HG03521 (cell line): ENCODE measurements at regions not wholly inside any gene's neighbourhood (a gene's known extent, or its start where the extent isn't known, plus 50 kb on each side); places are given as distances from the start of the nearest gene placed in this dataset.

Experiments used
- ATAC-seq: cut with Tn5 transposase; IDR thresholded peaks from one replicate; pipeline ENCODE4 v1.9.1; 2021; ENCODE audit warnings: mild to moderate bottlenecking, moderate library complexity; ENCODE audit not compliant: unreplicated experiment

DNA sequence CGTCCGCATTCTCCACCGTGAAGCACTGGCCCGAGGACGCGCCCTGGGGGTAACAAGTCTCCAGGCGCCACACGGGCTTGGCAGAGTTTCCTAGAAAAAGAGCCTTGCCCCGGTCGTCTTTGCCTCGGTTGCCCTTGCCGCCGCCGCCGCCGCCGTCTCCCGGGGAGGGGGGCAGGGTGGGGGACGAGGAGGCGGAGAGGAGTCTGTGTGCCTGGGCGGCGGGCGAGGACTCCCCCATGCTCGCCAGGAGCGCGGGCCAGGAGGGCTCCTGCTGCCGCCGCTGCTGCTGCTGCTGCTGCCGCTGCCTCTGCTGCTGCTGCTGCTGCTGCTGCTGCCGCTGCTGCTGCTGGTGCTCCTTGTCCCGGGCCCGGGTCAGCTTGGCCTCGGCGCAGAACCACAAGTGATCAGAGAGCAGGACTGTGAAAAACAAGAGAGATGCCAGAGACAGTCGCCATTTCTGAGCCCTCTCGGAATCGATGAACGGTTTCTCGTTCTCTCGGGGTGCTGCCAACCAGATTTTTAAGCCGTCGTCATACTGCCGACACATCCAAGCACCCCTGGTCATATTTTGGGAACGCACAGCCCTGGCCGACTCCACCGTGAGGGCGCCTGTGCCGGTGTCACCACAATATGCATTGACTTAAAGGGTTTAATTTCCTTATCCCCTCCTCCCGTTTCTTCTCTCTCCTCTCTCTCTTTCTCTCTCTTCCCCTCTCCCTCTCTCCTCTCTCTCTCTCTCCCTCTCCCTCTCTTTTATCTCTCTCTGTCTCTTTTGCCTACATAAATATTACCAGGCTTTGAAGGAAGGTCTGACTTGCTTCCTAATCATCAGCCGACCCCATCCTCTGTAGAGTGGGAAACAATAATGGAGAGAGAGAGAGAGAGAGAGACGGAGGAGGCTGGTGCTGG lies 349.1 kb downstream of the LIG4 start:
- ATAC-seq: no peak

DNA sequence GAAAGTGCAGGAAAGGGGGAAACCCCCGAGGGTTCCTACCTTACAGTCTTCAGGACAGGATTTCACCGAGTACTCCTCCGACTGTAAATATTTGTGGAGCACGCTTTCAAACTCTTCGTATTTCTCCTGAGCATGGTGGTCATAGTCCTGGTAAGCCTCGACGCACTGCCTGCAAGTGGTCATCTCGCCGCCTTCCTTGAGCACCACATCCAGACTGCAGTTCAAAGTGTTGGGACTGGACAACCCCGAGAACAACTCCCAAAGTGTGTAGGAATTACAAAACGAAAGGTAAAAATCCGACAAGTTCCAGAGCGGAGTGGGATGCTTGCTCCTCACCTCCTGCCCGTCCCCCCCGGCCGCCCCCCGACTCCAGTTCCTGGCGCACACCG lies 349.7 kb downstream of the LIG4 start:
- ATAC-seq: no peak

DNA sequence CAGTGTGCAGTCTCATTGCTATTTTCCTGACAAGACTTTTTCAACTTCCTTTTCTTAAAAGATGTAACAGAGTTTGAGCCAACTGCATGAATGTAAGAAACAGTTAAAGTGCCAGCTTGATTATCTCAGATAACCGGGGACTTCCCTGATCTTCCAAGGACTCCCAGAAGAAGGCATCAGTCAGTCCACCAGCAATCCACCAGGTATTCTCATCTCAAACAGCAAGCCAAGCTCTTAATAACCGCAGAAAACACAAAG lies 350.1 kb downstream of the LIG4 start:
- ATAC-seq: no peak

DNA sequence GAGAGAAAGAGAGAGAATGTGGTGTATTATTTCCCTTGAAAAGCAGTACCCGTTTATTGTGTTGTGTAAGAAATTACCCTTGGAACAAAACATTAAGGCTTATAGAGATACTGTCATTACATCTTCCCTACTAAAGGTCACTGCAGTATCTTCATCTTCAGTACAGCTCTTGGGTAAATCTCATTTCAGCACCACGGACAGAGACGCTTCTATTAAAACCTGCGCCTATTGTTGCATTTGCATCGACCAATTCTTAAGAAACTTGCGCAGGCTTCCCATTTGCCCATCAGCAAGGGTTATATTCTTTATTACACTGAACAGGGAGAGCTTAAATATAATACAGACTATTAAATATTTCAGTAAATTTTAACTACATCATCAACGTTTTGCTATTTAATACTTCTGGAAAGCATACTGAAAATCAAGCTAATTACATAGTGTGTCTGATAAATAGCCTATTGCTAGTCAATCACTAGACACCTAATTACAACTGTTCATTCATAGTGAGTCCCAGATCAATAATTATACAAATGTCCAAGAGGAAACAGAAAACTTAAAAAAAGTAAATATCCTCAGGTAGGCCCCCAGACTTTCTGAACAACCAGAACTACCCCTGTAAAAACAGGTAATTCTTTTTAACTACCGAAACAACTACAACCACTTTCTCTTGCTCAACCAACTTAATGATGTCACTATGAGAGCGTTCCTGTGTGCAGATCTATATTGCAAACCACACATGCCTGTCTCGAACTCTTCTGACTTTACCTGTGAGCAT lies 350.6 kb downstream of the LIG4 start:
- ATAC-seq: no peak

DNA sequence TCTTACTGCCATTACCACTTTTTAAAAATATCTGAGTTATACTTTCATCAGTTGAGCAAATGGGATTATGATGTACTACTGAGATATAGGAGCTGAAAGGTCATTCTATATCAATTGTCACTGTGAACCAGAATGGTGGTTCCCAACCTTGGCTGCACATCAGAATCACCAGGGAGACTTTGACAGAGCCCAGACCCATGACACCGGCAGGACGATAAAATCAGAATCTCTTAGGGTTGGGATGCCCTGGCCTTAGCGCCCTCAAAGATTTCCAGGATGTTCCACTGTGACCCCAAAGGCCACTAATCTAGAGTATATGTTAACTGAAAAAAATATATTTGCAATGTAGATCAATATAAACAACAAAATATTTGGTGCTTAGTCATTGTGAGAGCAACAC lies 355.1 kb downstream of the LIG4 start:
- no peak for ATAC-seq

DNA sequence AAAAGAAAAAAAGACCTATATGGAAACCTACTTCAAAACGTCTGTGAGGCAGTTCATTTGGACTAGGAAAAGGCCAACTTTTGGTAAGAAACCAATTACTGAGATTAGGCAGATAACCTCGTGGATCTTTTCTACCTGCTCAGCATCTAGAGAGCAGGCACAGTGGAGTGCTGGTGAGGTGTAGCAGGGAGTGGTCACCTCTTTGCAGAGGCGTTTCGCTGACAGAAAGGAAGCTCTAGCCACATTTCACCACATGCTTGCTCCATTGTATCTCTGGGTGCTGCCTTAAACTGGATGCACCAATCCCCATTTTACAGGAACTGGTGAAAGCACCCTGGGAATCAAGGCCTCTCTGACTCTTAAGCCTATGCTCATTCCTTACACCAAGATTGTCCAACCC lies 360.5 kb downstream of the LIG4 start:
- no peak for ATAC-seq

DNA sequence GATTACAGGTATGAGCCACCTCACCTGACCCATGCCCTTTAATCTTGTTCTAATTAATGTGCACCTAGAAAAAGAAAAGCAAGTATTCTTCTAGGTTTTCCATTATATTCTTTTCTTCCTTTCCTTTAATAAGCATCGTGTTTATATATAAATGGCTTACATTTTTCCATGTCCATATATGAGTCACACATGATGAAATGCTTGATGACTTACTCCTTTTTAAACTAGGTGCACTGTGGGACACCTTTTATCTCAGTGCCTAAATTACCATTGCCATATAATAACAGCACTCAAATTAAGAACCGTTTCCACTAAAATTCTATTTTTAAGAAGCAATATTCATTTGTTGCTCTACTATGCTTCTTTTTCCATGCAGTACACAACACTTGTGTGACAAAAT lies 363.3 kb downstream of the LIG4 start:
- ATAC-seq: no peak

DNA sequence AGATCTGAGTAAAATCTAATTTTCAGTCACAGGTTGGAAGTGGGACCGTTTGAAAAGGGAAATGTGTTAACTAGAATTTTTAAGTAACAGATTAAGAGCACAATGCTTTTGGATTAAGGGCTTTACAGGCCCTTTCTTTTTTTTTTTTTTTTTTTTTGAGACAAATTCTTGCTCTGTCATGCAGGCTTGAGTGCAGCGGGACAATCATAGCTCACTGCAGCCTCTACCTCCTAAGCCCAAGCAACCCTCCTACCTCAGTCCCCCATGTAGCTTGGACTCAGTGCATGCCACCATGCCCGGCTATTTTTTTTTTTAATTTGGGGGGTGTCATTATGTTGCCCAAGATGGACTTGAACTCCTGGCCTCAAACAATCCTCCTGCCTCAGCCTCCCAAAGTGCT lies 363.7 kb downstream of the LIG4 start:
- ATAC-seq: no peak

DNA sequence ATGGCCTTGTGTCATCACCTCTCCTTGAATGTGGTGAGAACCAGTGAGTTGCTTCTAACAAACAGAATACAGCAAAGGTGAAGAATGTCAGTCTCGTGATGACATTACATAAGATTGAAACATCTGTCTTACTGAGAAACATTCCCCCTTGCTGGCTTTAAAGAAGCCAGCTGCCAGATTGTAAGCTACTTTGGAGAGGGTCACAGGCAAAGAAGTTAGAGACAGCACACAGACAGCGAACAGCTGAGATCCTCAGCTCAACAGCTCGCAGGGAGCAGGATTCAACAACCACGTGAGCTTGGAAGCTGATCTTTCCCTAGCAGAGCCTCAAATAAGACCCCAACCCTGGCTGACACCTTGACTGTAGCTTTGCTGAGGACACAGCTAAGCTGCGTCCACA lies 367.9 kb downstream of the LIG4 start:
- ATAC-seq: no peak

DNA sequence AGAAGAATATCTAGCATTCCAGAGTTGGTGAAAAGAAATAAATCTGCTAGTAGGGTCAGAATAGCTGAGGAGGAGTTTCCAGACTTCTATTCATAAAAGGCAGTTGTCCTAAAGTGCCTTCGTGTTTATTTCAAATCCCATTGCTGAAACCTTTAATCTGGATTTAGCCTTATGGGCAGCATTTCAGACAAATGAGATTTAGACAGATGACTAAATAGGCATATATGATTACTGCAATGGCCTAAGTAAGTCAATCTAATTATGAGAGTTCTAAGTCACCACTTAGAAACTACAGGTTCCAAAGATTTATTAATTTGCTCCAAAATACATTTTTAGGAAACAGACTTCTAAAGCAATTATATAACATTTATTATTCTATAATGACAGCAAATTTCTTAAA lies 368.7 kb downstream of the LIG4 start:
- no peak for ATAC-seq

DNA sequence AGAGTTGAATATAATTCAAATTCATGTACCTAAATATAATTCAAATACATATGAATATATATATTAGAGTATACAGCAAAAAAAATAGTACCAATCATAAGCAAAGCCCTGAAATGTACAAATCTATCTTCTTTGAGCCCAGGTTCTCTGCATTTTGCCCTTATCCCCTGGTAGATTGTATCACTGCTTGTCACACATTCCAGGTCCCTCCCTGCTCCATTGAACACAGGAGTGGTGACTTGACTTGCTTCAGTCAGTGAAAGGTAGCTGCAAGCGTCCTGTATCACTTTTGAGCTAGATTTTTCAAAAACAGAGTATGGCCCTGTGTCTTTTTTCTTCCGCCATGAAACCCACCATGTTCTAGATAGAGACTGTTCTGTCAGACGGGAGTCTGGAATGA lies 369.4 kb downstream of the LIG4 start:
- ATAC-seq: no peak

DNA sequence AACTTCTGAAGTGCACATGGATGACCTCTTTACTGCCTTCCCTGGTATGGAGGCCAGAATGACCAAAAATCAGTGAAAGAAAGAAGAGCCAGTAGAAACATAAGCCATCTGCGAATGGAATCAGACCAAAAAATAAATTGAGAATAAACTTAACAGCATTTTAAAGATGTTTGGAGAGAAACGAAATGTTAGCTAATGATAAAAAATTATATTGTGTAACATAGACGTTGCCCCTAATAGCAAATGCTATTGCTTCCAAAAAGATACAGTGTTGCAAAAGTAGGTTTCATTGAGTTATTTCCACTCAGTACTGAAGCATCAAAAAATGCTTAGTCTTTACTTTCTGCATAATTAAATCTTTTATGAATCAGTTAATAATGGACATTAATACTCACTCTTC lies 371.7 kb downstream of the LIG4 start:
- no peak for ATAC-seq

DNA sequence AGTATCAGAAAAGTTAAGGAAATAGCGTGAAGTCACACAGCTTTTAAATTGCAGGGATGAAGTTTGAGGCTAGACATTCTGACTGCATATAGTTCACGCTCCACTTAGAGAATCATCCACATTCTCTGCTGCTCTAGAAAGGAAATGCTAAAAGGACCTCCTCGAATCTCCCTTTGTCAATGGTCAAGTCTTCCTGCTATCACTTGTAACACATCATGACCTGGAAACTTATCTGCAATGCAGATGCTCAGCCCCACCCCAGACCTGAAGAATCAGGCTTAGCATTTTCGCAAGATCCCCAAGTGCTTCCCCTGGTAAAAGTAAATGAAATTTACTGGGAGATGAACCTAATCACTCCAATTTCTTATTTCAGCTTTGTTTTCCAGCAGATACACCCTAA lies 372.1 kb downstream of the LIG4 start:
- no peak for ATAC-seq

DNA sequence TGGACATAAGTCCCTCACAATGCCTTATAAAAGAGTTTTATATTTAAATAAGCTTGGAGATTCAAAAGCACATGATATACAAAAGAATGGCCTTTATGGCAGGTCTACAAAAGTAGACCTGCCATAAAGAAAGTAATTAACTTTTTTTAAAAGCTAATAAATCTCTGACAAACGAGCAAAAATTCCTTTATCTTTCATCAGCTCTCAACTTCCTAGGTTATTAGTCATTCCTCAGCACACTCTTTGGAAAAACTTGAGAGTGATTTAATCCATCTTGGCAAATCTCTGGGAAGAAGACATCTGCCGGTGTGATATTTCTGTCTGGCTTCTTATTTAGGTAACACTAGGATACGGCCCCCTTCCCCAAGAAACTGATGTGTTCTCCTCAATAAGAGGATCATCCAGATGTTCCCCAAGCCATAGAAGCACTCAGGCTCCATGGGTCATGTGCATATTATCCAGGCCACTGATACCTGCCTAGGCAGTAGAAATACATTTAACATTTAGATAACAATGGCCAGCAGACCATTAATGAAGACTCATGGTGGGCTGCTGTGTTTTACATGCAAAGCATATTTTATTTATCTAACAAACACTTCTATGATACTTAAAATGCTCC lies 372.7 kb downstream of the LIG4 start:
- ATAC-seq: no peak

DNA sequence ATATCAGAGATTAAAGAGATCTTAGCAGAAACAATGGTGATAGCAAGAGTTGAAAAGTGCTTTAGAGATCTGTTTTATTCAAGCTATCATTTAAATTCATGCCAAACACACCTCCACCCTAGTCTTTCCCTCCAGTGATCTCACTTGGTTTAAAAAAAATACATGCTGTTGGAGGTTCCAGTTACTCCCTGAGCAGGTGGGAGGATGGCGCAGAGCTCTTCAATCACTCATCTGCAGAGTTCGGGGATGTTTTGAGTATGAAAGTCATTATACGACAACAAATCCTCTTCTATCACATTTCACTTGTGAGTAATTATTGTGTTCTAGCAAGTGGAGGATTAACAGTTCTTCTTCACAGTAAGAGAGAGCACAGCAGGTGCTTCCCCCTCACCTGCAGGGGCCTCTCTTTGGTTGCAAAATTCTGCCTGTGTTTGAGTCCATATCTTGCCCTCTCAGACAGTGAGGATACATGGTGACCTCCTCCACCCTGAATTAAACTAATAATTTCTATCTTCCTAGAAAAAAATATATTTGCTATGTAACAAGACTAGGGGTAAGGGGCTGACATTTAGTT lies 376.7 kb downstream of the LIG4 start:
- no peak for ATAC-seq

DNA sequence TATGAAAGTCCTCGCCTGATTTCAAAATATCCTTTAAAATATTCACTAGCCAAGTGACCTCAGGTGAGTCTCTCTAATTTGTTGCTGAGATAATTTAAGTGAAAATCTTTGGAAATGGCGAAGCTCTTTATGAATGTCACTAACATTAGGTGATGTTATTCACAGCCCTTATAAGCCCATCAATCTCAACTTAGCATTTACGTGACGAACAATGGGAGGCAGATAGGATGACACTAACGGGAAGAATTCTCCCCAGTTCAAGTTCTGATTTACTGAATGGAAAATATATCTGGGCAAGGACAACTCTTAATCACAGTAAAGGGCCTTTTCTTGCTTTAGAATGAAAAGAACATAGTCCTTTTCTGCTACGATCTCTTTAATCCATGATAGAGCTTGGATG lies 378.7 kb downstream of the LIG4 start:
- no peak for ATAC-seq

DNA sequence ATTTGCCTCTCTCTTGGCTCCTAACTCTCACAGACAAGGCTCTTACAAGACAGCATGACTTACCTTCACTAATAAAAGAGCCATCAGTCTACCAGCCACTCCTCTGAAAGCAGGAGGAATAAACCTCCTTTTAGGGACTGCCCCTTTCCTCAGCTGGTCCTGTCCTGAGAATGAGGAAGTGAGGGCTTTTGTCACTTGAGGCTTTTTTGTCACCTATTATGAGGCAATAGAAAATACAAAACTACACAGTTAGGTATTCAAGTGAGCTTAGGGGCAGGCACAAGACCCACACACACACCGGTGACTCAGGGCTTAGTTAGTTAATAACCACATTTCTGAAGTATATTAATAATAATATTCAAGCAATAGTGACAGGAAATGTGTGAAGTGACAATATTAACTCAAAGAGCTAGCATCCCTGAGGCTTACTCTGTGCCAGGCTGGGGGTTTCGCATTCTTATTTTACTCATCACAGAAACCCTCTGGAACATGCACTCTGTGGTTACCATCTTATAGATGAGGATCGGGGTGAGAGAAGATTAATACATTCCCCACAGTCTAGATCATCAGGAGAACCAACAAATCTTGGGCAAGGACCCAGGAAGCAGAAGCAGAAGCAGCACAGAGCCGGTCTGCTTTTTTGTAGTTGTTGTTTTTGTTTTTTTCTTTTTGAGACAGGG lies 379.9 kb downstream of the LIG4 start:
- peak; percentile 74 for ATAC-seq

DNA sequence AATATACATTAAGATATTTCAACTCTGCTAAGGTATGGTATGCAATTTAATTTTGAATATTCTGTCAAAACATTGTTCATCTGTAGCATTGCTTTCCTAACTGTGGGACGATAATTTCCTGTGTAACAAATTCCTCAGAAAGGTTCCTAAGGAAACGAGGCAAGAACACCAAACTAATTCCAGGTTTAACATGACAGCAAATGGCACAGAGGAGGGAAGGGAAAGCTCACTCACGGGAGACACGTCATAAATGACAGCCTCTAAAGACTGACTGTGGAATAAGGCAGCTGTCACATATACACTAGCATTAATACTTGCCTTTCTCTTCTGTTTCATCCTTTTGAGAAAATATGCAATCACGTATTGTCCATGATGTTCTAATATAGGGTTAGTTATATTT lies 380.6 kb downstream of the LIG4 start:
- ATAC-seq: no peak

DNA sequence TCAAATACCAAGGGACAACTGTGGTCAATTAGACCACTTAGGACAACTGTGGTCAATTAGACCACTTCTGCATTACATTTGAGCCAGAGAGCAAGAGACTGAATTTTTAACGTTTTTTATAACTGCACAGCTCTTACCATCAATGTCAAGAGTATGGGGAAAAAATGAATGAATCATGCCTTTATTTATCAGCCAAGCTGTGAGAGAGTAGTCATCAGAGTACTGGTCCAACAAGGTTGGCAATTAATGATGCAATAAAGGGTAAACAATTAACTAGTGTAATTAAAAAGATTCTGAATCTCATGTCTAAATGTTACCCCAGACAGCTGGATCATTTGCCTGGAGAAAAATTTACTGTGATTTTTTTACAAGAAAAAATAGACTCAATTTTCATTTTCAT lies 381.1 kb downstream of the LIG4 start:
- ATAC-seq: no peak

DNA sequence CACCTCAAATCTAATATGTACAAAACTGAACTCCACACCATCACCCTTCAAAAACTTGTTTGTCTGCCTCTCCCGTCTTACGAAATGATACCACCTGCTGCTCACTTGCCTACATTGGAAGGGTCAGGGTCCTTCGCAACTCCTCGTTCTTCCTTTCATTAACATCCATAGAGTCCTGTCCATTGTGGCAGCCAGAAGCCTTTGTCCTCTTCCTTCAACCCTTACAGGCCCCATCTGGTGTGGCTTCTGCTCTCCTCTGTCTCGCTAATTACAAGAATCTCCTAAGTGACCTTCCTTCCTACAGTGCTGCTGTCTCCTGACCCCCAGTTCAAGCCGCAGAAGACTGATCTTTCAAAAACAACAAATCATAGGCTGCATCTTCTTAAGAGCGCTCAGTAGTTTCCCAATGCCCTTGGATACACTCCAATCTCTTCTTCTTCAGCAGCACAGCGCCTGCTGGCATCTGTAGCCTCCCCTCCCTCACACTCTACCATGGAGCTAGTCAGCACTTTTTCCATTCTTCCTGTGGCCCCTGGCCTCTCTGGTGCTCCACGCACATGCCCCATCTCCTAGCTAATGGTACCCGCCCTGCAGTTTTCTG lies 382.7 kb downstream of the LIG4 start:
- ATAC-seq: no peak

DNA sequence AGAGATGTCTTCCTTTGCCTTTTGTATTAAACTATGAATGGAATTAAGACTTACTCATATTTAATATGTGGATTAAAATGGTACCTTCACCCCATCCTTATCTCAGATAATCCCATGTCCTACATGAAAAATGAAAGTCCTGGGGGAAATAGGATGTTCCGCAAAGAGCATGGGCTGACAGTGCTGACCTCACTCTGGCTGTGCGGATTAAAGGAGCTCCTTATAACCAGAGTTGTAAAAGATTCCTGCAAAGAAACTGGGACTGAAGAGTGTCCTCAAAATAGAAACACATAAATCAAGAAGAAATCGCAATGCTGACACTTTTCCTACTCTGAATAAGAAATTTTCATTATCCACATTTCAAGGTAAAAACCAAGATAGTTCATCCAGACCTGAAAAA lies 384.5 kb downstream of the LIG4 start:
- ATAC-seq: no peak
